OCI-LY3 (cell line): ENCODE measurements at regions not wholly inside any gene's neighbourhood (a gene's known extent, or its start where the extent isn't known, plus 50 kb on each side); places are given as distances from the start of the nearest gene placed in this dataset.
A peak's percentile ranks its signal among the peaks of the same experiment; 100 is the strongest.

ENCODE experiments used
- EZH2phosphoT487 ChIP-seq: fragments of 200-600 bp; shearing (Covaris generic); IDR thresholded peaks from 2 replicates; pipeline ENCODE4 v1.6.1; 2018; ENCODE audit warnings: antibody characterized with exemption, mixed run types, low read depth
- TF ChIP-seq, protein P1 (sequence below): fragments of 200-600, 300-600 bp; sonication (generic); IDR thresholded peaks from 2 replicates; pipeline ENCODE4 v1.5.1; 2014; ENCODE audit warnings: antibody characterized with exemption, low read length, low read depth

DNA sequence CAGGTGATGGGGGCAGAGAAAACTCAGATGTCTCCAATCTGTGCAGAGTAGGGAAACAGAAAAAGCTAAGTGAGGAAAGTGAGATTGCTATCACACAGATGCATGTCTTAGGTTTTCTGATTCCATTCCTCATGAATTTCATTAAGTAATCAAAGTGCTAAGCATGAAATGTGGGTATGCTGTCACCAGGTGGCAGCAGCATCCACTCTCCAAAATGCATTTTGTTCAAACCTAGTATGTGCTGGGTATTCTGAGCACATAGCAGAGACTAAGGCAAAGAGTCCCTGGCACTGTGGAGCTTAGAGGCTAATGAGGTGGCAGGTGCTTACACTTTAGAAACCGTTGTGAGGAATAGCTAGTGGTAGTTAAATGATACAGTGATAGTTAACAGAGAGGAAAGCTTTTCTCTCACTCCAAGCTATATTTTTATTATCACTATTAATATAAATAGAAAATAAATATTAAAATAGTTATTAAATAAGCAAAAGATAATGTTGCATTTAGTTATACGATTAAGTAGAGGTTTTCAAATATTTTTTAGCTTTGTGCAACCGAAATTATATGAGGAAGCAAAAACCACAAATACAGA is 179.5 kb downstream of the CDH26 start:
- TF ChIP-seq, protein P1, sequence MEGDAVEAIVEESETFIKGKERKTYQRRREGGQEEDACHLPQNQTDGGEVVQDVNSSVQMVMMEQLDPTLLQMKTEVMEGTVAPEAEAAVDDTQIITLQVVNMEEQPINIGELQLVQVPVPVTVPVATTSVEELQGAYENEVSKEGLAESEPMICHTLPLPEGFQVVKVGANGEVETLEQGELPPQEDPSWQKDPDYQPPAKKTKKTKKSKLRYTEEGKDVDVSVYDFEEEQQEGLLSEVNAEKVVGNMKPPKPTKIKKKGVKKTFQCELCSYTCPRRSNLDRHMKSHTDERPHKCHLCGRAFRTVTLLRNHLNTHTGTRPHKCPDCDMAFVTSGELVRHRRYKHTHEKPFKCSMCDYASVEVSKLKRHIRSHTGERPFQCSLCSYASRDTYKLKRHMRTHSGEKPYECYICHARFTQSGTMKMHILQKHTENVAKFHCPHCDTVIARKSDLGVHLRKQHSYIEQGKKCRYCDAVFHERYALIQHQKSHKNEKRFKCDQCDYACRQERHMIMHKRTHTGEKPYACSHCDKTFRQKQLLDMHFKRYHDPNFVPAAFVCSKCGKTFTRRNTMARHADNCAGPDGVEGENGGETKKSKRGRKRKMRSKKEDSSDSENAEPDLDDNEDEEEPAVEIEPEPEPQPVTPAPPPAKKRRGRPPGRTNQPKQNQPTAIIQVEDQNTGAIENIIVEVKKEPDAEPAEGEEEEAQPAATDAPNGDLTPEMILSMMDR: peak; percentile 77
- no peak for TF ChIP-seq EZH2phosphoT487
